ENCODE measurements at regions not wholly inside any gene's neighbourhood (a gene's known extent, or its start where the extent isn't known, plus 50 kb on each side); places are given as distances from the start of the nearest gene placed in this dataset.
"Not testable (repeated sequence)": the region's sequence is repeated elsewhere in the genome, so short reads cannot be mapped to it uniquely, and the experiment has no call there.

GRCh38 chr5:40440746-40441145 lies 239.0 kb upstream of the PTGER4 start:
- no peak overlapping the region for H3K4me3 ChIP-seq (ENCODE audit: low read depth, low read length)
- in situ Hi-C loops (cut with HindIII; ENCODE audit: low sequenced_read_pairs): no loop called here
- no peak for TF ChIP-seq CTCF (IDR thresholded peaks at IDR 0.05; ENCODE audit: low read depth, low read length)
- no peak for DNase-seq (ENCODE audit: low read depth, low spot score)

GRCh38 chr5:40439103-40439502 lies 240.6 kb upstream of the PTGER4 start:
- H3K4me3 ChIP-seq (ENCODE audit: low read depth, low read length); DNase-seq (ENCODE audit: low read depth, low spot score); in situ Hi-C loops (cut with HindIII; ENCODE audit: low sequenced_read_pairs): not testable (repeated sequence)

GRCh38 chr5:40438646-40439045 lies 241.1 kb upstream of the PTGER4 start:
- DNase-seq (ENCODE audit: low read depth, low spot score); H3K4me3 ChIP-seq (ENCODE audit: low read depth, low read length); in situ Hi-C loops (cut with HindIII; ENCODE audit: low sequenced_read_pairs): not testable (repeated sequence)

- TF ChIP-seq CTCF (IDR thresholded peaks at IDR 0.05; ENCODE audit: low read depth, low read length): no peak
- in situ Hi-C loops (cut with HindIII; ENCODE audit: low sequenced_read_pairs): no loop called here
- DNase-seq (ENCODE audit: low read depth, low spot score): peak; percentile 80
- no peak overlapping the region for H3K4me3 ChIP-seq (ENCODE audit: low read depth, low read length)
These were observed 242.3 kb upstream of the PTGER4 start for GRCh38 chr5:40437452-40437861.

- no peak for DNase-seq (ENCODE audit: low read depth, low spot score)
- in situ Hi-C loops (cut with HindIII; ENCODE audit: low sequenced_read_pairs): no loop called here
- no peak for TF ChIP-seq CTCF (IDR thresholded peaks at IDR 0.05; ENCODE audit: low read depth, low read length)
- H3K4me3 ChIP-seq (ENCODE audit: low read depth, low read length): no peak overlapping the region
These were observed 243.0 kb upstream of the PTGER4 start for GRCh38 chr5:40436535-40437237.

GRCh38 chr5:40435706-40436105 lies 244.0 kb upstream of the PTGER4 start:
- DNase-seq (ENCODE audit: low read depth, low spot score); in situ Hi-C loops (cut with HindIII; ENCODE audit: low sequenced_read_pairs); H3K4me3 ChIP-seq (ENCODE audit: low read depth, low read length): not testable (repeated sequence)

GRCh38 chr5:40432836-40433235 lies 246.9 kb upstream of the PTGER4 start:
- no peak for DNase-seq (ENCODE audit: low read depth, low spot score)
- TF ChIP-seq CTCF (IDR thresholded peaks at IDR 0.05; ENCODE audit: low read depth, low read length): no peak
- no peak overlapping the region for H3K4me3 ChIP-seq (ENCODE audit: low read depth, low read length)
- in situ Hi-C loops (cut with HindIII; ENCODE audit: low sequenced_read_pairs): no loop called here

- in situ Hi-C loops (cut with HindIII; ENCODE audit: low sequenced_read_pairs): no loop called here
- H3K4me3 ChIP-seq (ENCODE audit: low read depth, low read length): no peak overlapping the region
- DNase-seq (ENCODE audit: low read depth, low spot score): no peak
- no peak for TF ChIP-seq CTCF (IDR thresholded peaks at IDR 0.05; ENCODE audit: low read depth, low read length)
These were observed 248.0 kb upstream of the PTGER4 start for GRCh38 chr5:40431734-40432133.
